OCI-LY7 (cell line): ENCODE measurements at regions not wholly inside any gene's neighbourhood (a gene's known extent, or its start where the extent isn't known, plus 50 kb on each side); places are given as distances from the start of the nearest gene placed in this dataset.

ENCODE experiments used
- BruUV-seq: library from RNA; stranded (reverse); fragments of 400-500 nt; replicated peaks from 2 replicates; lab custom pipeline; 2021; lab: Mats Ljungman, UMichigan
- CTCF ChIA-PET: fragments of 300-600 bp; sonication (Branson Sonifier 250); formaldehyde crosslinking; loops from one replicate; lab custom pipeline; 2022; ENCODE audit warnings: antibody characterized with exemption; ENCODE audit not compliant: unreplicated experiment; lab: Charles Lee
- POLR2A ChIA-PET: fragments of 300-600 bp; sonication (Branson Sonifier 250); formaldehyde crosslinking; loops from one replicate; lab custom pipeline; 2022; ENCODE audit warnings: antibody characterized with exemption; lab: Charles Lee
- DNase-seq: peaks from one replicate; pipeline ENCODE4 v3.0.0-alpha.2; 2015; ENCODE audit warnings: low spot score
- H2AFZ ChIP-seq: fragments of 200-600 bp; sonication (generic), shearing (Covaris generic); 2 replicates; pipeline ENCODE4 v1.6.1; 2014; ENCODE audit warnings: mild to moderate bottlenecking, antibody characterized with exemption, low read length, moderate library complexity
- H3K27ac ChIP-seq: fragments of 200-600 bp; sonication (generic); 2 replicates; pipeline ENCODE4 v1.5.1; 2014; ENCODE audit warnings: mixed run types, low read depth, mild to moderate bottlenecking, moderate library complexity, low read length, inconsistent platforms; ENCODE audit not compliant: poor library complexity, severe bottlenecking
- H3K36me3 ChIP-seq: fragments of 200-600 bp; sonication (generic); 2 replicates; pipeline ENCODE4 v1.6.1; 2014; ENCODE audit warnings: mild to moderate bottlenecking, antibody characterized with exemption, low read length, moderate library complexity, mixed read lengths; ENCODE audit not compliant: insufficient read depth
- H3K4me1 ChIP-seq: fragments of 200-600 bp; sonication (generic); 2 replicates; pipeline ENCODE4 v1.5.1; 2014; ENCODE audit warnings: mild to moderate bottlenecking, low read length; ENCODE audit not compliant: insufficient read depth, poor library complexity, severe bottlenecking
- H3K4me2 ChIP-seq: fragments of 200-600 bp; sonication (generic); 2 replicates; pipeline ENCODE4 v1.6.1; 2014; ENCODE audit warnings: mild to moderate bottlenecking, low read length
- H3K4me3 ChIP-seq: fragments of 200-600 bp; sonication (generic); 2 replicates; pipeline ENCODE4 v1.5.1; 2014; ENCODE audit warnings: mild to moderate bottlenecking, low read depth, low read length; ENCODE audit not compliant: poor library complexity, severe bottlenecking
- H3K79me2 ChIP-seq: fragments of 200-600 bp; sonication (generic); 2 replicates; pipeline ENCODE4 v1.6.1; 2016; ENCODE audit warnings: low read depth, mild to moderate bottlenecking, low read length, moderate library complexity, mixed read lengths; ENCODE audit not compliant: insufficient read depth
- H3K9me2 ChIP-seq: fragments of 200-600 bp; sonication (generic); 2 replicates; pipeline ENCODE4 v1.6.1; 2016; ENCODE audit warnings: mild to moderate bottlenecking, low read length, mixed read lengths; ENCODE audit not compliant: insufficient read depth
- H3K9me3 ChIP-seq: fragments of 200-600 bp; sonication (generic); 2 replicates; pipeline ENCODE4 v1.6.1; 2014; ENCODE audit warnings: mild to moderate bottlenecking, mixed run types, low read length, mixed read lengths
- H4K20me1 ChIP-seq: fragments of 200-600 bp; sonication (generic); 2 replicates; pipeline ENCODE4 v1.6.1; 2014; ENCODE audit warnings: mild to moderate bottlenecking, antibody characterized with exemption, low read length, moderate library complexity, mixed read lengths; ENCODE audit not compliant: insufficient read depth
- CTCF ChIP-seq: fragments of 200-600 bp; sonication (generic); conservative IDR thresholded peaks from 2 replicates; pipeline ENCODE4 v1.5.1; 2014; ENCODE audit warnings: mild to moderate bottlenecking, antibody characterized with exemption, low read length, moderate library complexity, mixed read lengths
- EZH2phosphoT487 ChIP-seq: fragments of 200-600 bp; sonication (generic); IDR thresholded peaks from 2 replicates; pipeline ENCODE4 v1.6.1; 2018; ENCODE audit warnings: low read depth, borderline replicate concordance, mild to moderate bottlenecking, mixed run types, antibody characterized with exemption, low read length, moderate library complexity, mixed read lengths
- intact Hi-C: fragments of 100-400 bp; cut with micrococcal nuclease; formaldehyde crosslinking; loops from one replicate; pipeline ENCODE4 v1.10.0; 2022; ENCODE audit not compliant: unreplicated experiment

- Histone ChIP-seq H3K79me2 (no peaks in the 10 kb centered on the region), H3K9me2 (no peaks in the 10 kb centered on the region), H3K36me3 (no peaks in the 10 kb centered on the region), H2AFZ (no peak overlapping the region), H3K4me3 (no peak overlapping the region), H4K20me1 (no peaks in the 10 kb centered on the region), H3K9me3 (no peaks in the 10 kb centered on the region), H3K4me2 (no peak overlapping the region), H3K4me1 (no peaks in the 10 kb centered on the region), H3K27ac (no peak overlapping the region)
- POLR2A ChIA-PET = no interaction called here
- no TSS peak for BruUV-seq
- CTCF ChIA-PET = no interaction called here
- TF ChIP-seq EZH2phosphoT487 = no peak
- TF ChIP-seq CTCF = peak; percentile 33; the same call in 1 of the 2 replicates
- intact Hi-C loops = no loop called here
- no peak for DNase-seq
These were observed 292.8 kb downstream of the MEX3B start for GRCh38 chr15:81752974-81753373.

GRCh38 chr15:81752546-81752942, 293.3 kb downstream of the MEX3B start:
- Histone ChIP-seq H3K9me2 (no peaks in the 10 kb centered on the region), H4K20me1 (no peaks in the 10 kb centered on the region), H2AFZ (no peak overlapping the region), H3K4me3 (no peak overlapping the region), H3K27ac (no peak overlapping the region), H3K36me3 (no peaks in the 10 kb centered on the region), H3K79me2 (no peaks in the 10 kb centered on the region), H3K4me2 (no peak overlapping the region), H3K9me3 (no peaks in the 10 kb centered on the region), H3K4me1 (no peaks in the 10 kb centered on the region)
- intact Hi-C loops = no loop called here
- ChIA-PET POLR2A (interaction anchor here (0.7 kb wide), 1 partner anchor 403 kb away, joined by 3 read pairs; no protein-coding TSS in a partner anchor), CTCF (interaction anchor here (0.5 kb wide), 1 partner anchor 458 kb away, joined by 3 read pairs; no protein-coding TSS in a partner anchor)
- BruUV-seq = no TSS peak
- DNase-seq = no peak
- TF ChIP-seq CTCF = no peak
- TF ChIP-seq EZH2phosphoT487 = no peak

GRCh38 chr15:81751816-81752545, 293.8 kb downstream of the MEX3B start:
- TF ChIP-seq EZH2phosphoT487 (no peak), CTCF (no peak)
- ChIA-PET CTCF (interaction anchor here (0.5 kb wide), 1 partner anchor 459 kb away, joined by 3 read pairs; no protein-coding TSS in a partner anchor), POLR2A (interaction anchor here (0.7 kb wide), 1 partner anchor 403 kb away, joined by 3 read pairs; no protein-coding TSS in a partner anchor)
- H3K9me2 ChIP-seq = no peaks in the 10 kb centered on the region
- H2AFZ ChIP-seq = no peak overlapping the region
- no peak overlapping the region for H3K27ac ChIP-seq
- no peaks in the 10 kb centered on the region for H3K9me3 ChIP-seq
- no peaks in the 10 kb centered on the region for H3K4me1 ChIP-seq
- no peaks in the 10 kb centered on the region for H4K20me1 ChIP-seq
- no peaks in the 10 kb centered on the region for H3K36me3 ChIP-seq
- H3K4me2 ChIP-seq = no peak overlapping the region
- H3K4me3 ChIP-seq = no peak overlapping the region
- no peak for DNase-seq
- BruUV-seq = no TSS peak
- intact Hi-C loops = no loop called here
- no peaks in the 10 kb centered on the region for H3K79me2 ChIP-seq
